GM12878 (cell line): ENCODE measurements at regions not wholly inside any gene's neighbourhood (a gene's known extent, or its start where the extent isn't known, plus 50 kb on each side); places are given as distances from the start of the nearest gene placed in this dataset.

Experiments used
- ATF2 ChIP-seq: IDR thresholded peaks from 2 replicates; pipeline ENCODE4 v1.6.1; 2012; ENCODE audit warnings: low read length, inconsistent platforms
- CHD4 ChIP-seq: fragments of 200-600 bp; sonication (generic); IDR thresholded peaks from 2 replicates; pipeline ENCODE4 v1.6.1; 2016; ENCODE audit warnings: mild to moderate bottlenecking
- EED ChIP-seq: sonication (generic); IDR thresholded peaks from 2 replicates; pipeline ENCODE4 v1.6.1; 2016; ENCODE audit warnings: antibody characterized with exemption, low read depth
- LARP7 ChIP-seq: fragments of 450-650 bp; IDR thresholded peaks from 2 replicates; pipeline ENCODE4 v1.6.1; 2017; ENCODE audit warnings: mild to moderate bottlenecking
- PKNOX1 ChIP-seq: fragments of 450-650 bp; IDR thresholded peaks from 2 replicates; pipeline ENCODE4 v1.6.1; 2016; ENCODE audit warnings: mild to moderate bottlenecking
- RAD21 ChIP-seq: IDR thresholded peaks from 2 replicates; pipeline ENCODE4 v1.6.1; 2011; ENCODE audit warnings: mild to moderate bottlenecking, low read depth, low read length, moderate library complexity; ENCODE audit not compliant: insufficient read depth
- RUNX3 ChIP-seq: IDR thresholded peaks from 2 replicates; pipeline ENCODE4 v1.6.1; 2012; ENCODE audit warnings: low read length, inconsistent platforms
- SMAD5 ChIP-seq: IDR thresholded peaks from 2 replicates; pipeline ENCODE4 v1.6.1; 2016; ENCODE audit warnings: antibody characterized with exemption, low read depth
- STAT3 ChIP-seq: IDR thresholded peaks from 2 replicates; pipeline ENCODE4 v1.6.1; 2011; ENCODE audit warnings: low read depth, low read length, improper control_type of control experiment
- TARDBP ChIP-seq: IDR thresholded peaks from 2 replicates; pipeline ENCODE4 v1.6.1; 2016; ENCODE audit warnings: borderline replicate concordance
- ZBTB4 ChIP-seq: fragments of 450-650 bp; formaldehyde crosslinking; IDR thresholded peaks from 2 replicates; pipeline ENCODE4 v1.4.0; 2022; ENCODE audit warnings: mild to moderate bottlenecking, moderate library complexity
- ZNF384 ChIP-seq: IDR thresholded peaks from 2 replicates; pipeline ENCODE4 v1.6.1; 2012; ENCODE audit warnings: low read depth, mild to moderate bottlenecking, low read length, improper control_type of control experiment, borderline replicate concordance
- ZNF622 ChIP-seq: fragments of 450-650 bp; IDR thresholded peaks from 2 replicates; pipeline ENCODE4 v1.6.1; 2017; ENCODE audit warnings: mild to moderate bottlenecking, inconsistent platforms

GRCh38 chr16:75792771-75793492 lies 66.6 kb upstream of the CPHXL start (continued):
- TF ChIP-seq ZBTB4 (CRISPR knock-in tag) (no peak), ZNF384 (no peak), SMAD5 (no peak), EED (no peak), STAT3 (no peak), TARDBP (no peak), LARP7 (no peak), ZNF622 (no peak), PKNOX1 (no peak), RAD21 (no peak), CHD4 (no peak), ATF2 (no peak), RUNX3 (no peak)
